Brain microvascular endothelial cell (primary cell): ENCODE measurements at regions not wholly inside any gene's neighbourhood (a gene's known extent, or its start where the extent isn't known, plus 50 kb on each side); places are given as distances from the start of the nearest gene placed in this dataset.

Experiments used
- DNase-seq: peaks from one replicate; pipeline ENCODE4 v3.0.0-alpha.2; 2020
- H3K27ac ChIP-seq: fragments of 250-450 bp; sonication (Bioruptor Pico); 2 replicates; pipeline ENCODE4 v1.5.1; 2020; ENCODE audit warnings: mild to moderate bottlenecking, moderate library complexity
- H3K27me3 ChIP-seq: fragments of 250-450 bp; sonication (Bioruptor Pico); replicated peaks from 2 replicates; pipeline ENCODE4 v1.5.1; 2020; ENCODE audit warnings: mild to moderate bottlenecking
- H3K36me3 ChIP-seq: fragments of 250-450 bp; sonication (Bioruptor Pico); replicated peaks from 2 replicates; pipeline ENCODE4 v1.5.1; 2020; ENCODE audit warnings: mild to moderate bottlenecking
- H3K4me3 ChIP-seq: 2 replicates; pipeline ENCODE4 v1.5.1; 2011; ENCODE audit warnings: low read depth, mild to moderate bottlenecking, control low read depth, low read length, moderate library complexity
- CTCF ChIP-seq: IDR thresholded peaks from 2 replicates; pipeline ENCODE4 v1.5.1; 2011; ENCODE audit warnings: low read depth, mild to moderate bottlenecking, moderate library complexity, low read length, control low read depth, inconsistent platforms; ENCODE audit errors: missing control alignments
- in situ Hi-C: cut with HindIII; loops from 2 replicates; pipeline ENCODE4 v1.10.0; 2017; ENCODE audit warnings: low sequenced_read_pairs, low pct_ligation_motif_present

- Histone ChIP-seq H3K27me3 (peaks cover 42% of the 10 kb centered on the region), H3K4me3 (no peak overlapping the region), H3K36me3 (no peaks in the 10 kb centered on the region), H3K27ac (no peak overlapping the region)
- no peak for DNase-seq
- in situ Hi-C loops = no loop called here
- no peak for TF ChIP-seq CTCF
Measured at GRCh38 chr10:100623521-100624230, 87.9 kb downstream of the HIF1AN start.

- H3K27me3 ChIP-seq = peaks cover 42% of the 10 kb centered on the region
- no peak for TF ChIP-seq CTCF
- no peak overlapping the region for H3K27ac ChIP-seq
- H3K36me3 ChIP-seq = no peaks in the 10 kb centered on the region
- H3K4me3 ChIP-seq = no peak overlapping the region
- DNase-seq = no peak
- in situ Hi-C loops = no loop called here
Measured at GRCh38 chr10:100624298-100624697, 88.6 kb downstream of the HIF1AN start.

GRCh38 chr10:100625816-100626215, 90.1 kb downstream of the HIF1AN start:
- no peak for DNase-seq
- H3K27me3 ChIP-seq = peaks cover 34% of the 10 kb centered on the region

GRCh38 chr10:100628061-100628460, 92.3 kb downstream of the HIF1AN start:
- Histone ChIP-seq H3K27ac (no peak overlapping the region), H3K4me3 (no peak overlapping the region), H3K27me3 (peaks cover 20% of the 10 kb centered on the region), H3K36me3 (no peaks in the 10 kb centered on the region)
- no peak for DNase-seq
- in situ Hi-C loops = no loop called here
- TF ChIP-seq CTCF = no peak

More at GRCh38 chr10:100625816-100626215, 90.1 kb downstream of the HIF1AN start:
- no peak overlapping the region for H3K4me3 ChIP-seq
- in situ Hi-C loops = no loop called here
- H3K36me3 ChIP-seq = no peaks in the 10 kb centered on the region
- TF ChIP-seq CTCF = no peak
- H3K27ac ChIP-seq = no peak overlapping the region

GRCh38 chr10:100631192-100631591, 95.4 kb downstream of the HIF1AN start:
- DNase-seq = no peak
- Histone ChIP-seq H3K27ac (no peak overlapping the region), H3K4me3 (no peak overlapping the region), H3K36me3 (no peaks in the 10 kb centered on the region), H3K27me3 (peaks cover 2% of the 10 kb centered on the region)
- TF ChIP-seq CTCF = no peak
- in situ Hi-C loops = no loop called here

GRCh38 chr10:100632027-100632426, 96.3 kb downstream of the HIF1AN start:
- no peak for DNase-seq
- no peak for TF ChIP-seq CTCF
- Histone ChIP-seq H3K27me3 (peaks cover 1% of the 10 kb centered on the region), H3K27ac (no peak overlapping the region), H3K4me3 (no peak overlapping the region), H3K36me3 (no peaks in the 10 kb centered on the region)
- in situ Hi-C loops = no loop called here
